PC-3 (cell line): ENCODE measurements at regions not wholly inside any gene's neighbourhood (a gene's known extent, or its start where the extent isn't known, plus 50 kb on each side); places are given as distances from the start of the nearest gene placed in this dataset.

Source experiments
- ATAC-seq: fragments of 200-7000 bp; cut with Tn5 transposase; 2 replicates; pipeline ENCODE4 v1.9.1; 2020; ENCODE audit warnings: mild to moderate bottlenecking, moderate library complexity
- BruUV-seq: library from RNA; stranded (reverse); fragments of 400-500 nt; replicated peaks from 2 replicates; lab custom pipeline; 2021; lab: Mats Ljungman, UMichigan
- CTCF ChIA-PET: fragments of 300-600 bp; sonication (Branson Sonifier 250); formaldehyde crosslinking; loops from one replicate; lab custom pipeline; 2022; ENCODE audit warnings: antibody characterized with exemption; lab: Charles Lee
- POLR2A ChIA-PET: fragments of 300-600 bp; sonication (Branson Sonifier 250); formaldehyde crosslinking; loops from one replicate; lab custom pipeline; 2022; ENCODE audit warnings: antibody characterized with exemption; ENCODE audit not compliant: unreplicated experiment; lab: Charles Lee
- DNase-seq: peaks from one replicate; pipeline ENCODE4 v3.0.0-alpha.2; 2015
- H2AFZ ChIP-seq: fragments of 300-600 bp; sonication (generic); 2 replicates; pipeline ENCODE4 v1.6.0; 2016; ENCODE audit warnings: antibody characterized with exemption, low read length
- H3F3A ChIP-seq: fragments of 300-600 bp; sonication (generic); one replicate; pipeline ENCODE4 v1.6.0; 2017; ENCODE audit warnings: antibody characterized with exemption, low read length, control low read depth, mild to moderate bottlenecking; ENCODE audit not compliant: unreplicated experiment
- H3K27ac ChIP-seq: fragments of 300-600 bp; sonication (generic); 2 replicates; pipeline ENCODE4 v1.5.1; 2016; ENCODE audit warnings: mild to moderate bottlenecking, low read length
- H3K27me3 ChIP-seq: fragments of 300-600 bp; sonication (generic); 2 replicates; pipeline ENCODE4 v1.6.1; 2016; ENCODE audit warnings: low read length, mixed read lengths
- H3K36me3 ChIP-seq: fragments of 300-600 bp; sonication (generic); 2 replicates; pipeline ENCODE4 v1.6.1; 2016; ENCODE audit warnings: low read depth, mixed run types, low read length, mixed read lengths
- H3K4me1 ChIP-seq: fragments of 300-600 bp; sonication (generic); 2 replicates; pipeline ENCODE4 v1.5.1; 2016; ENCODE audit warnings: low read length; ENCODE audit not compliant: insufficient read depth
- H3K4me2 ChIP-seq: fragments of 300-600 bp; sonication (generic); 2 replicates; pipeline ENCODE4 v1.6.0; 2016; ENCODE audit warnings: low read length
- H3K4me3 ChIP-seq: fragments of 300-600 bp; sonication (generic); 2 replicates; pipeline ENCODE4 v1.5.1; 2016; ENCODE audit warnings: mild to moderate bottlenecking, low read length, mixed read lengths
- H3K79me2 ChIP-seq: fragments of 300-600 bp; sonication (generic); 2 replicates; pipeline ENCODE4 v1.6.1; 2017; ENCODE audit warnings: low read length, mixed read lengths
- H3K9ac ChIP-seq: fragments of 300-600 bp; sonication (generic); 2 replicates; pipeline ENCODE4 v1.6.0; 2016; ENCODE audit warnings: mild to moderate bottlenecking, low read length
- H3K9me2 ChIP-seq: fragments of 300-600 bp; sonication (generic); replicated peaks from 2 replicates; pipeline ENCODE4 v1.6.1; 2016; ENCODE audit warnings: mixed run types, low read length, mixed read lengths
- H3K9me3 ChIP-seq: fragments of 300-600 bp; sonication (generic); 2 replicates; pipeline ENCODE4 v1.6.1; 2016; ENCODE audit warnings: low read length, mixed read lengths
- H4K20me1 ChIP-seq: fragments of 300-600 bp; sonication (generic); 2 replicates; pipeline ENCODE4 v1.6.1; 2016; ENCODE audit warnings: low read length, mixed read lengths
- EZH2 ChIP-seq: fragments of 300-600 bp; sonication (generic); IDR thresholded peaks from one replicate; pipeline ENCODE4 v1.6.1; 2017; ENCODE audit warnings: antibody characterized with exemption, mild to moderate bottlenecking, low read length; ENCODE audit not compliant: unreplicated experiment
- EZH2phosphoT487 ChIP-seq: fragments of 300-600 bp; sonication (generic); IDR thresholded peaks from 2 replicates; pipeline ENCODE4 v1.6.1; 2018; ENCODE audit warnings: mild to moderate bottlenecking, antibody characterized with exemption, low read length, borderline replicate concordance
- intact Hi-C: fragments of 100-400 bp; cut with micrococcal nuclease; formaldehyde crosslinking; loops from 2 replicates; pipeline ENCODE4 v1.9.0; 2023
- TF ChIP-seq, protein P1 (sequence below): fragments of 300-600 bp; sonication (generic); conservative IDR thresholded peaks from 2 replicates; pipeline ENCODE4 v1.5.1; 2017; ENCODE audit warnings: antibody characterized with exemption, low read depth, mild to moderate bottlenecking, low read length

GRCh38 chr4:175190654-175191053 is 272.5 kb downstream of the ADAM29 start:
- H3K27me3 ChIP-seq, result no peaks in the 10 kb centered on the region
- H2AFZ ChIP-seq, result no peak overlapping the region
- ATAC-seq, result no peak
- no peak overlapping the region for H3K9ac ChIP-seq
- H3K36me3 ChIP-seq, result no peaks in the 10 kb centered on the region
- no TSS peak for BruUV-seq
- H4K20me1 ChIP-seq, result no peaks in the 10 kb centered on the region
- H3K9me2 ChIP-seq, result no peaks in the 10 kb centered on the region
- H3K4me1 ChIP-seq, result peaks cover 11% of the 10 kb centered on the region
- no peak overlapping the region for H3K4me2 ChIP-seq
- H3K27ac ChIP-seq, result no peak overlapping the region
- H3K9me3 ChIP-seq, result no peaks in the 10 kb centered on the region
- TF ChIP-seq, protein P1, sequence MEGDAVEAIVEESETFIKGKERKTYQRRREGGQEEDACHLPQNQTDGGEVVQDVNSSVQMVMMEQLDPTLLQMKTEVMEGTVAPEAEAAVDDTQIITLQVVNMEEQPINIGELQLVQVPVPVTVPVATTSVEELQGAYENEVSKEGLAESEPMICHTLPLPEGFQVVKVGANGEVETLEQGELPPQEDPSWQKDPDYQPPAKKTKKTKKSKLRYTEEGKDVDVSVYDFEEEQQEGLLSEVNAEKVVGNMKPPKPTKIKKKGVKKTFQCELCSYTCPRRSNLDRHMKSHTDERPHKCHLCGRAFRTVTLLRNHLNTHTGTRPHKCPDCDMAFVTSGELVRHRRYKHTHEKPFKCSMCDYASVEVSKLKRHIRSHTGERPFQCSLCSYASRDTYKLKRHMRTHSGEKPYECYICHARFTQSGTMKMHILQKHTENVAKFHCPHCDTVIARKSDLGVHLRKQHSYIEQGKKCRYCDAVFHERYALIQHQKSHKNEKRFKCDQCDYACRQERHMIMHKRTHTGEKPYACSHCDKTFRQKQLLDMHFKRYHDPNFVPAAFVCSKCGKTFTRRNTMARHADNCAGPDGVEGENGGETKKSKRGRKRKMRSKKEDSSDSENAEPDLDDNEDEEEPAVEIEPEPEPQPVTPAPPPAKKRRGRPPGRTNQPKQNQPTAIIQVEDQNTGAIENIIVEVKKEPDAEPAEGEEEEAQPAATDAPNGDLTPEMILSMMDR, result no peak
- no peak for TF ChIP-seq EZH2
- TF ChIP-seq EZH2phosphoT487, result no peak
- ChIA-PET POLR2A (no interaction called here), CTCF (no interaction called here)
- H3F3A ChIP-seq, result no peaks in the 10 kb centered on the region
- no peaks in the 10 kb centered on the region for H3K79me2 ChIP-seq
- H3K4me3 ChIP-seq, result no peak overlapping the region
- no peak for DNase-seq
- intact Hi-C loops, result loop anchor here (10.0 kb wide), 1 partner anchor 344 kb away; no protein-coding TSS in a partner anchor

DNA sequence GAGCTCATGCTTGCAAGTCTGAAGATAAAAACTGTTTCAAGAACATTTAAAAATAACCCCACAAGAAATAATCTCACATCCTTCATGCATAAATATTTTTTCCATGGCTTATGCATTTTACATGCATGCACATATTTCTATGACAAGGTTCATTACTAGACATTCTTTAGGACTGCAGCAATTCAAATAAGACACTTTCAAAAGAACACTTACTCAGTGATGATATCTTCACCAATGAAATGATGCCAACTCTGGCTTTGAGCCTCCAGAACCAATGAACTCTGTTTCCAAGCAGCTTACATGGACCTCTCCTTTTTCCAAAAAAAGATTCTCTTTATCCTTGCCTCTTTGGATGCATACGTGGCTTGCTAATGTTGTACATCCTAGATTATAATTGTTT is 279.9 kb downstream of the ADAM29 start:
- Histone ChIP-seq H3K9me2 (no peaks in the 10 kb centered on the region), H3K27ac (no peak overlapping the region), H3K4me3 (peak overlapping the region; percentile 62; the same call in 1 of the 2 replicates), H3K4me2 (peak overlapping the region; percentile 85), H2AFZ (no peak overlapping the region), H3K79me2 (no peaks in the 10 kb centered on the region), H3F3A (no peaks in the 10 kb centered on the region), H3K27me3 (no peaks in the 10 kb centered on the region), H3K9ac (no peak overlapping the region), H3K9me3 (no peaks in the 10 kb centered on the region), H4K20me1 (no peaks in the 10 kb centered on the region), H3K36me3 (no peaks in the 10 kb centered on the region), H3K4me1 (peaks cover 29% of the 10 kb centered on the region)
- TF ChIP-seq, protein P1, result no peak
- no peak for TF ChIP-seq EZH2phosphoT487
- no peak for TF ChIP-seq EZH2
- POLR2A ChIA-PET, result no interaction called here
- BruUV-seq, result no TSS peak
- CTCF ChIA-PET, result no interaction called here
- ATAC-seq, result no peak
- intact Hi-C loops, result loop anchor here (5.0 to 10.0 kb wide), 2 partner anchors 234 to 337 kb away; no protein-coding TSS in a partner anchor
- peak; percentile 6 for DNase-seq

GRCh38 chr4:175215208-175215607 is 297.1 kb downstream of the ADAM29 start:
- H3K79me2 ChIP-seq, result no peaks in the 10 kb centered on the region
- no peak for TF ChIP-seq EZH2
- H3F3A ChIP-seq, result no peaks in the 10 kb centered on the region
- no peaks in the 10 kb centered on the region for H3K9me2 ChIP-seq
- intact Hi-C loops, result no loop called here
- ChIA-PET POLR2A (no interaction called here), CTCF (no interaction called here)
- ATAC-seq (no peak), DNase-seq (no peak)
- H4K20me1 ChIP-seq, result no peaks in the 10 kb centered on the region
- no peak overlapping the region for H3K9ac ChIP-seq
- no peaks in the 10 kb centered on the region for H3K9me3 ChIP-seq
- no peak overlapping the region for H3K4me3 ChIP-seq
- no peaks in the 10 kb centered on the region for H3K36me3 ChIP-seq
- no peaks in the 10 kb centered on the region for H3K4me1 ChIP-seq
- no peak overlapping the region for H3K4me2 ChIP-seq
- H2AFZ ChIP-seq, result no peak overlapping the region
- no peaks in the 10 kb centered on the region for H3K27me3 ChIP-seq
- no peak overlapping the region for H3K27ac ChIP-seq
- no TSS peak for BruUV-seq
